ENCODE measurements at regions not wholly inside any gene's neighbourhood (a gene's known extent, or its start where the extent isn't known, plus 50 kb on each side); places are given as distances from the start of the nearest gene placed in this dataset.

DNA sequence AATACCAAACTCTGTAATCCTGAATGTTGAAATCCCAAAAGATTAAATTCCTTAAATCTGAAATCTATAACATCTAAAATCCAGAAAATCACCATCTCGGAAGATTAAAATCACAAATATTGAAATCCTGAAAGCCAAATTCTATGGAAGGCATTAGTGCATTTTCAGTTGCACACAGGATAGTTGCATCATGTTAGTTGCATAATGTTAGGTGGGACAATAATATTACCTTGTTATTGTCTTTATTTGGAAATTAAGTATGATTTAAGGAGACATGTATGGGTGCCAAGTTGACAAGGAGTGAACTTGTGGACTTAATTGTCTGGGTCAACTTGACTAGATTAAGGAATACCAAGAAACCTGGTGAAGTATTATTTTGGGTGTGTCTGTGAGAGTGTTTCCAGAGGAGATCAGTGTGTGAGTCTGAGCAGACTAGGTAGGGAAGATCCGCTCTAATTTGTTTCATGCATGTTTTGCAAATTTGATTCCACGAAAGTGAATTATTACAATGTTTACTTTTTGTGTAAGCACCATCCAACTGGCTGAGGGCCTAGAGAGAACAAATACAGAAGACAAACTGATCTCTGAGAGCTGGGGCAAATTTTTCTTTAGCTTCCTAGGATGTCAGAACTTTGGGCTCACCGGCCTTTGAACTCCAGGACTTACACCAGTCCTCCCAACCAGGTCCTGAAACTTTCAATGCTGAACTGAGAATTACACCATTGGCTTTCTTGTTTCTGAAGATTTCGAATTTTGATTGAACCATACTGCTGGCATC is 545.1 kb upstream of the IRAK1BP1 start:
- ChIA-PET CTCF (no interaction called here), POLR2A (no interaction called here)
- H3K27me3 ChIP-seq (ENCODE audit: insufficient read depth, low read length, poor library complexity, severe bottlenecking), result no peaks in the 10 kb centered on the region
- no peak overlapping the region for H3K4me3 ChIP-seq (ENCODE audit: low read length)
- peaks cover 0 to 4% (median 0%) of the 10 kb centered on the region in 5 donors for H3K9me3 Mint-ChIP-seq
- no peaks in the 10 kb centered on the region for H3K4me1 Mint-ChIP-seq
- no peaks in the 10 kb centered on the region for H3K4me1 ChIP-seq (ENCODE audit: insufficient read depth, low read length)
- no peak overlapping the region for H3K4me3 Mint-ChIP-seq
- no peaks in the 10 kb centered on the region for H3K27me3 Mint-ChIP-seq
- H3K27ac ChIP-seq (ENCODE audit: low read depth, low read length), result no peak overlapping the region
- no peak overlapping the region for H3K27ac Mint-ChIP-seq
- H3K9me3 ChIP-seq (ENCODE audit: low read length), result no peaks in the 10 kb centered on the region
- H3K36me3 Mint-ChIP-seq, result no peaks in the 10 kb centered on the region
- no peaks in the 10 kb centered on the region for H3K36me3 ChIP-seq (ENCODE audit: insufficient read depth, low read length)
- no peak for DNase-seq

DNA sequence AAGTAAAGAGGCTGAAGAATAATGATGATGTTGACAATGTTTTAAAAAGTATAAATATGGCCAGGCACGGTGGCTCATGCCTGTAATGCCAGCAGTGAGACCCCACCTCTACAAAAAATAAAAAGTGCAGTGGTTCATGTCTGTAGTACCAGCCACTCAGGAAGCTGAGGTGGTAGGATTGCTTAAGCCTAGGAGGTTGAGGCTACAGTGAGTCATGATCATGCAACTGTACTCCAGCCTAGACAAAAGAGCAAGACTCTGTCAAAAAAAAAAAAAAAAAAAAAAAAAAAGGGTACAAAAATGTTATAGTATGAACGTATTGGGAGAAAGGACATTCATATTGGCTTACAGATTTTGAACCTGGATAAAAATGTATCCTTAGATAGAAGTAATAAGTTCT is 543.1 kb upstream of the IRAK1BP1 start:
- Histone ChIP-seq H3K9me3 (ENCODE audit: low read length) (no peaks in the 10 kb centered on the region), H3K27ac (ENCODE audit: low read depth, low read length) (no peak overlapping the region), H3K27me3 (ENCODE audit: insufficient read depth, low read length, poor library complexity, severe bottlenecking) (no peaks in the 10 kb centered on the region), H3K4me3 (ENCODE audit: low read length) (no peak overlapping the region), H3K4me1 (ENCODE audit: insufficient read depth, low read length) (no peaks in the 10 kb centered on the region), H3K36me3 (ENCODE audit: insufficient read depth, low read length) (no peaks in the 10 kb centered on the region)
- H3K27me3 Mint-ChIP-seq, result no peaks in the 10 kb centered on the region
- H3K4me3 Mint-ChIP-seq, result no peak overlapping the region
- H3K9me3 Mint-ChIP-seq, result peaks cover 0 to 6% (median 0%) of the 10 kb centered on the region in 5 donors
- ChIA-PET CTCF (no interaction called here), POLR2A (no interaction called here)
- no peak overlapping the region for H3K27ac Mint-ChIP-seq
- DNase-seq, result no peak
- no peaks in the 10 kb centered on the region for H3K36me3 Mint-ChIP-seq
- no peaks in the 10 kb centered on the region for H3K4me1 Mint-ChIP-seq

DNA sequence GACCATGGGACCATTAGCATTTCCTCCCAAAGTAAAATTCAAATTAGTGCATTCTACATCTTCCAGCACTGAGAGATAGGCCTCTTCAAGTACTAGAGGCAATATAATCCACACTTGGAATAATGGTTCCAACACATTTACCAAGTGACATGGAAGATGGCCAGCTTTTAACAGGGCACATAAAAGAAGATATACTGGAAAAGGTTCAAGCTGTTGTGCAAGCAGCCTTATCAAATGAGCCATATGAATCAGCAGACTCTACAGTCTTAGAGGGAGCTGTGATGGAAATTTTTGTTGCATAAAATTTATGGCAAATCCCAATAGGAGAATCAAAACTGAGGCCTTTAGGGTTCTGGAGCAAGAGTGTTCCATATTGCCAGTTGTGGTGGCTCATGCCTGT is 526.6 kb upstream of the IRAK1BP1 start:
- Histone ChIP-seq H3K4me3 (ENCODE audit: low read length) (no peak overlapping the region), H3K9me3 (ENCODE audit: low read length) (no peaks in the 10 kb centered on the region), H3K27ac (ENCODE audit: low read depth, low read length) (no peak overlapping the region), H3K27me3 (ENCODE audit: insufficient read depth, low read length, poor library complexity, severe bottlenecking) (no peaks in the 10 kb centered on the region), H3K36me3 (ENCODE audit: insufficient read depth, low read length) (no peaks in the 10 kb centered on the region), H3K4me1 (ENCODE audit: insufficient read depth, low read length) (no peaks in the 10 kb centered on the region)
- no peak for DNase-seq
- Mint-ChIP-seq H3K27ac (no peak overlapping the region), H3K4me3 (no peak overlapping the region), H3K27me3 (no peaks in the 10 kb centered on the region), H3K4me1 (no peaks in the 10 kb centered on the region), H3K36me3 (no peaks in the 10 kb centered on the region), H3K9me3 (peaks cover 0 to 21% (median 2%) of the 10 kb centered on the region in 5 donors)
- CTCF ChIA-PET, result no interaction called here
- POLR2A ChIA-PET, result no interaction called here

DNA sequence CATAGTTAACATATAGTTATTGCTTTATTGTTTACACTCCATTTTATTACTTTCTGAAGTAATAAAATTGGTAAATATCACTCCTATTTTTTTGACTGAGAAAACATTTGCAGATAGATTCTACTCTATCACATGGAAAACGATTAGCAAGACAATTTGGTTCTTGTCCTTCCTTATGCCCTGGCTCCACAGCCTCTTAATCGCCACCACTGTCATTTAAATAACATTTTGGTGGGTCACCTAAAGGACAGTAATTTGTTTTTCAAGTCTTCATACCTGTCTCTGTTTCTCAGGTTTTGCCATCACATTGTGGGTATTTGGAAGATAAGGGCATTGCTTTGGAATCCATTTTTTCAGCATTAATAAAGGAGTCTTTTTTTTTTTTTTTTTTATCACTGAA is 521.5 kb upstream of the IRAK1BP1 start:
- H3K9me3 Mint-ChIP-seq, result peaks cover 0 to 19% (median 3%) of the 10 kb centered on the region in 5 donors
- CTCF ChIA-PET, result no interaction called here
- no peak overlapping the region for H3K4me3 Mint-ChIP-seq

DNA sequence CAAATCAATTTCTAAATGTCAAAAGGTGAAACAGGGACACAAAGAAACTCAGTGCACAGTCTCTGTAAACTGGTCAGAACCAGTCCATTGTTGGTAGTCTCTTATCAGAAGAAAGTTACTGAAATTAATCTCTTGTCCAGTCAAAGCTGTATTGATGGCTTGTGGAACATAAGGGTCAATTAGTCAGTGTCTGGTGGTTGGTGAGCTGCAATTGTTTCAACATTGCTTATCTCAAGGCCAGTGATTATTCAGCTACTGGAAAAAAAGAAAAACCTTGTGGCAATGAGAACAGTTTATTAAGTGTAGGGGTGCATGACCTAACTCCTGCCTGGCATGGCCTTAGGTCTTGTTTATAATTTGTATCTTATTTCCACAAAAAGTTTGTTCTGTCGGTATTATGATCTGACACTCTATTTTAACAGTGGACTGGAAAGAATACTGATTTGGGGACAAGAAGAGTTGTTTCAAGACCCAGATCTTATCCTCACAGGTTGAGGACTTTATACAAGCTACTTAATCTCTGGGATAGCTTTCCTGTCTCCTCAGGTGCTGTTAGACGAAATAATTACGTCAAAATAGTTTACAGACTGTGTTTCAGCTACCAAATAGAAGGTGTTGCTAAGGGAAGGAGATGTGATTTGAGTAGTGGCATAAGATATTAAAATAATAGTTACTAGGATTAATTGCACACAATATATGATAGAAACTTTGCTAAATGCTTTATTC is 520.0 kb upstream of the IRAK1BP1 start:
- no peak overlapping the region for H3K27ac ChIP-seq (ENCODE audit: low read depth, low read length)
- Mint-ChIP-seq H3K36me3 (no peaks in the 10 kb centered on the region), H3K4me1 (no peaks in the 10 kb centered on the region), H3K27ac (no peak overlapping the region), H3K27me3 (no peaks in the 10 kb centered on the region), H3K4me3 (no peak overlapping the region), H3K9me3 (peaks cover under 1 to 11% (median 3%) of the 10 kb centered on the region in 5 donors)
- no peak overlapping the region for H3K4me3 ChIP-seq (ENCODE audit: low read length)
- no peaks in the 10 kb centered on the region for H3K9me3 ChIP-seq (ENCODE audit: low read length)
- ChIA-PET CTCF (no interaction called here), POLR2A (no interaction called here)
- H3K27me3 ChIP-seq (ENCODE audit: insufficient read depth, low read length, poor library complexity, severe bottlenecking), result no peaks in the 10 kb centered on the region
- no peak for DNase-seq
- no peaks in the 10 kb centered on the region for H3K4me1 ChIP-seq (ENCODE audit: insufficient read depth, low read length)
- H3K36me3 ChIP-seq (ENCODE audit: insufficient read depth, low read length), result no peaks in the 10 kb centered on the region

More for the DNA sequence above, 521.5 kb upstream of the IRAK1BP1 start:
- H3K4me1 ChIP-seq (ENCODE audit: insufficient read depth, low read length), result no peaks in the 10 kb centered on the region
- no peak for DNase-seq
- POLR2A ChIA-PET, result no interaction called here
- no peaks in the 10 kb centered on the region for H3K4me1 Mint-ChIP-seq
- no peaks in the 10 kb centered on the region for H3K36me3 Mint-ChIP-seq
- no peak overlapping the region for H3K4me3 ChIP-seq (ENCODE audit: low read length)
- no peaks in the 10 kb centered on the region for H3K9me3 ChIP-seq (ENCODE audit: low read length)
- H3K27me3 Mint-ChIP-seq, result no peaks in the 10 kb centered on the region
- no peaks in the 10 kb centered on the region for H3K27me3 ChIP-seq (ENCODE audit: insufficient read depth, low read length, poor library complexity, severe bottlenecking)
- no peak overlapping the region for H3K27ac ChIP-seq (ENCODE audit: low read depth, low read length)
- H3K36me3 ChIP-seq (ENCODE audit: insufficient read depth, low read length), result no peaks in the 10 kb centered on the region
- H3K27ac Mint-ChIP-seq, result no peak overlapping the region

DNA sequence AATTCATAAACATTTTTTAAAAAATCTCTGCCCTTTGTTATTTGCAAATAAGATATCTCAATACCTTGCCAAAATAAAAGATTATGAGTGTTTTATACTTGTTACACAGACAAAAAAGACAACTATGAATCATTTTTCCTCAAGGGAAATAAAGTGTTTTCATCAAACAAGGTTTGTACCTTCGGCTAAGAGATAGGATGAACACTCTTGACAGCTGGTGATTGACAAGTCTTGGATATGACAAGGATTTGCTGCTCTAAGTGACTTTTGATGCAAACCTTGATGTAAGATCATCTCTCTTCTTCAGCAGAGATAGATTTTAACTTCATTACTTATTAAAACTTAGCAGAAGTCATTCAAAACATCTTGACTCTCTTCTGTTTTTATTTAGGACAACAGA is 514.3 kb upstream of the IRAK1BP1 start:
- no peak overlapping the region for H3K4me3 Mint-ChIP-seq
- peaks cover under 1 to 7% (median 4%) of the 10 kb centered on the region in 5 donors for H3K9me3 Mint-ChIP-seq
- no peak overlapping the region for H3K27ac ChIP-seq (ENCODE audit: low read depth, low read length)
- H3K4me3 ChIP-seq (ENCODE audit: low read length), result no peak overlapping the region
- no peak overlapping the region for H3K27ac Mint-ChIP-seq
- H3K27me3 Mint-ChIP-seq, result no peaks in the 10 kb centered on the region
- DNase-seq, result no peak
- no peaks in the 10 kb centered on the region for H3K36me3 ChIP-seq (ENCODE audit: insufficient read depth, low read length)
- no peaks in the 10 kb centered on the region for H3K4me1 ChIP-seq (ENCODE audit: insufficient read depth, low read length)
- ChIA-PET POLR2A (no interaction called here), CTCF (no interaction called here)
- no peaks in the 10 kb centered on the region for H3K27me3 ChIP-seq (ENCODE audit: insufficient read depth, low read length, poor library complexity, severe bottlenecking)
- no peaks in the 10 kb centered on the region for H3K9me3 ChIP-seq (ENCODE audit: low read length)
- H3K4me1 Mint-ChIP-seq, result no peaks in the 10 kb centered on the region
- no peaks in the 10 kb centered on the region for H3K36me3 Mint-ChIP-seq

DNA sequence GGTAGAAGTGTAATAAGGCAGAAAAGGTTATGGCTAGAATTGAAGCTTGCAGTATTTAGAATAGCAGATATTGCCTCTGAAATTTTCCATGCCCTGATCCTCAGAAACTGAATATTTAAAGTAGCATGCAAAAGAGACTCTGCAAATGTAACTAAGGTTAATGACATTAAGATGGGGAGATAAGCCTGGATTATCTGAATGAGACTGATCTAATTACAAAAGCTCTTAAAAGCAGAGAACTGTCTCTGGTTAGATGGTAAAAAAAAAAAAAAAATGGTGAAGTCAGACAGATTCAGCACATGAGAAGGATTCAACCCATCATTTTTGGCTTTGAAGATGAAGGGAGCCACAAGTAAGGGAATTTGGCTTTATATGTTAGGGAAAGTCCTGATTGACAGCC is 503.7 kb upstream of the IRAK1BP1 start:
- CTCF ChIA-PET, result no interaction called here
- no peak for DNase-seq
- peaks cover 0 to 2% of the 10 kb centered on the region in 2 donors for H3K27me3 Mint-ChIP-seq
- Histone ChIP-seq H3K4me1 (ENCODE audit: insufficient read depth, low read length) (no peaks in the 10 kb centered on the region), H3K27me3 (ENCODE audit: insufficient read depth, low read length, poor library complexity, severe bottlenecking) (no peaks in the 10 kb centered on the region), H3K36me3 (ENCODE audit: insufficient read depth, low read length) (no peaks in the 10 kb centered on the region), H3K27ac (ENCODE audit: low read depth, low read length) (no peak overlapping the region), H3K9me3 (ENCODE audit: low read length) (no peaks in the 10 kb centered on the region), H3K4me3 (ENCODE audit: low read length) (no peak overlapping the region)
- no peaks in the 10 kb centered on the region for H3K4me1 Mint-ChIP-seq
- H3K27ac Mint-ChIP-seq, result no peak overlapping the region
- H3K9me3 Mint-ChIP-seq, result peaks cover 0 to 9% (median 2%) of the 10 kb centered on the region in 5 donors
- POLR2A ChIA-PET, result no interaction called here
- H3K36me3 Mint-ChIP-seq, result no peaks in the 10 kb centered on the region
- no peak overlapping the region for H3K4me3 Mint-ChIP-seq

DNA sequence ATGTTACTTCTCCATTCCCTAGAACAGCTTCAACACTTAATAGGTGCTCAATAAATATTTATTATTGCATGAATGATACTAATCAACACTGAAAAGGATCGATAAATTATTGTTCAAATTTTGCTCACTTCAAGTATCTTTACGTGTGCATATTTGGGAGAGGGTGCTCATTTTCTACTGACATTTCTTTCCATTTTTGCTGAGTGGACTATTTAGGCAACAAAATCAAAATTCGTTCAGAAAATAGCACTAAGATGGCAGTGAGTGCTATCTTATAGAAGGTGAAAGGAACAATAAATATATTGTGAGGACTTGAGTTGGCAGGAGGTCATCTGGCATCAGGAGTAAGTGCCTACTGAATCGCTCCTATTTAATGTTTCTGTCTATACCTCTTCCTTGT is 501.9 kb upstream of the IRAK1BP1 start:
- Histone ChIP-seq H3K27me3 (ENCODE audit: insufficient read depth, low read length, poor library complexity, severe bottlenecking) (no peaks in the 10 kb centered on the region), H3K36me3 (ENCODE audit: insufficient read depth, low read length) (no peaks in the 10 kb centered on the region), H3K27ac (ENCODE audit: low read depth, low read length) (no peak overlapping the region), H3K4me3 (ENCODE audit: low read length) (no peak overlapping the region), H3K9me3 (ENCODE audit: low read length) (no peaks in the 10 kb centered on the region), H3K4me1 (ENCODE audit: insufficient read depth, low read length) (no peaks in the 10 kb centered on the region)
- ChIA-PET POLR2A (no interaction called here), CTCF (no interaction called here)
- Mint-ChIP-seq H3K9me3 (peaks cover 0 to 9% (median 2%) of the 10 kb centered on the region in 5 donors), H3K4me1 (no peaks in the 10 kb centered on the region), H3K4me3 (no peak overlapping the region), H3K27ac (no peak overlapping the region), H3K36me3 (no peaks in the 10 kb centered on the region), H3K27me3 (peaks cover 0 to 2% of the 10 kb centered on the region in 2 donors)
- DNase-seq, result no peak
